Heart right ventricle (tissue), 16 donors: ENCODE measurements at regions not wholly inside any gene's neighbourhood (a gene's known extent, or its start where the extent isn't known, plus 50 kb on each side); places are given as distances from the start of the nearest gene placed in this dataset.

Experiments
- ATAC-seq, 8 donors: fragments of 200-7000 bp; cut with Tn5 transposase; one replicate each; pipeline ENCODE4 v1.9.1; 2020; ENCODE audit warnings: mild to moderate bottlenecking in 8 of 8, moderate library complexity in 8 of 8, moderate number of reproducible peaks in 1 of 8
- DNase-seq, 2 donors: peaks; one replicate each; pipeline ENCODE4 v3.0.0-alpha.2; 2020
- H3K27ac ChIP-seq, 10 donors: fragments of 200-600 bp; sonication (generic) in 2 of 10; one replicate each; pipeline versions ENCODE4 v1.5.0 to v1.8.0; 2020 to 2022; ENCODE audit warnings: mild to moderate bottlenecking in 3 of 10
- H3K27me3 ChIP-seq, 7 donors: fragments of 200-600 bp; one replicate each; pipeline ENCODE4 v1.8.0; 2021 to 2022; ENCODE audit warnings: mild to moderate bottlenecking in 2 of 7
- H3K36me3 ChIP-seq, 9 donors: fragments of 200-600 bp; sonication (generic) in 1 of 9; one replicate each; pipeline versions ENCODE4 v1.5.0 to v1.8.0; 2020 to 2022; ENCODE audit warnings: mild to moderate bottlenecking in 2 of 9
- H3K4me1 ChIP-seq, 9 donors: fragments of 200-600 bp; sonication (generic) in 1 of 9; one replicate each; pipeline versions ENCODE4 v1.5.0 to v1.8.0; 2020 to 2022; ENCODE audit warnings: mild to moderate bottlenecking in 4 of 9
- H3K4me3 ChIP-seq, 10 donors: fragments of 200-600 bp; sonication (generic) in 2 of 10; one replicate each; pipeline versions ENCODE4 v1.5.0 to v1.8.0; 2020 to 2022; ENCODE audit warnings: mild to moderate bottlenecking in 7 of 10, moderate library complexity in 2 of 10
- H3K9me3 ChIP-seq, 11 donors: fragments of 200-600 bp in 10 of 11; sonication (generic) in 2 of 11; one replicate each; pipeline versions ENCODE4 v1.5.0 to v1.8.0; 2013 to 2022; ENCODE audit warnings: mild to moderate bottlenecking in 2 of 11, control low read depth in 1 of 11, moderate library complexity in 1 of 11
- CTCF ChIP-seq, 9 donors: fragments of 200-600 bp; sonication (generic) in 2 of 9; IDR thresholded peaks; one replicate each; pipeline versions ENCODE4 v1.5.0 to v1.8.0; 2021 to 2022; ENCODE audit warnings: antibody characterized with exemption in 9 of 9, mild to moderate bottlenecking in 5 of 9, moderate library complexity in 1 of 9
- WGBS, 2 donors: extraction: QIAGEN DNeasy Blood & Tissue Kit; methylation state at CpG; one replicate each; pipeline ENCODE4 v1.1.7; 2013; ENCODE audit warnings: inconsistent platforms in 1 of 2; 5-methylcytosine and 5-hydroxymethylcytosine counted together
- intact Hi-C, 10 donors: fragments of 100-400 bp; cut with DNase I; formaldehyde crosslinking; loops; one replicate each; pipeline versions ENCODE4 v1.11.1 to v1.14.2; 2022
- donor health status: Arrhythmogenic right ventricular cardiomyopathy.
- donor health status: ischemic (EF 13 %, LVEDD 7.1; RV severe dilation, severe dysfunction).
- donor health status: healthy with polysubstance abuse.
- donor health status: DM: no; HTN: yes; CAD: no.
- donor health status: DM: no; HTN: no; CAD: no.
- donor health status: ischemic (EF 25% LVEDD 6.9; RV normal size, moderate dysfunction).
- donor health status: ischemic (EF 25% LVEDD 5.7; RV mildly dilated, moderate dysfunction).
- donor health status: healthy.
- donor health status: DM: yes; HTN: yes; CAD: no.
- donor health status: Ischemic cardiomyopathy.
- donor health status: ischemic (EF 35%, LVEDD 5.7; RV mildly dilated, moderate dysfunction).
- donor health status: nonischemic (EF 11% LVEDD 7.7; RV severe dilation, severe dysfunction).
- donor health status: DM: yes; HTN: yes; CAD: no.
- donor health status: PGD.
- donor health status: ischemic (EF 29% LVEDD 5.4; RV normal size, mild dysfunction).
- donor health status: nonischemic (EF 23%, LVEDD 6.1; RV moderate dilation, normal function).

GRCh38 chr2:180571559-180571958 lies 408.8 kb upstream of the UBE2E3 start:
- TF ChIP-seq CTCF (IDR thresholded peaks at IDR 0.05), result no peak
- no peak overlapping the region for H3K27ac ChIP-seq
- DNase-seq (no peak), ATAC-seq (no peak)
- H3K4me3 ChIP-seq, result no peak overlapping the region
- H3K27me3 ChIP-seq, result no peaks in the 10 kb centered on the region
- 46 to 54% methylated on average over 2 of the region's 2 CpGs for WGBS, 2 donors
- H3K4me1 ChIP-seq, result no peaks in the 10 kb centered on the region
- no peaks in the 10 kb centered on the region for H3K9me3 ChIP-seq
- intact Hi-C loops, result no loop called here
- H3K36me3 ChIP-seq, result no peaks in the 10 kb centered on the region

- H3K36me3 ChIP-seq, result no peaks in the 10 kb centered on the region
- DNase-seq (no peak), ATAC-seq (no peak)
- H3K27me3 ChIP-seq, result no peaks in the 10 kb centered on the region
- 83 to 85% methylated on average over 3 of the region's 3 CpGs for WGBS, 2 donors
- H3K4me3 ChIP-seq, result no peak overlapping the region
- H3K4me1 ChIP-seq, result no peaks in the 10 kb centered on the region
- TF ChIP-seq CTCF (IDR thresholded peaks at IDR 0.05), result no peak
- H3K27ac ChIP-seq, result no peak overlapping the region
- H3K9me3 ChIP-seq, result no peaks in the 10 kb centered on the region
- intact Hi-C loops, result no loop called here
These were observed 409.5 kb upstream of the UBE2E3 start for GRCh38 chr2:180570864-180571263.

- H3K36me3 ChIP-seq, result no peaks in the 10 kb centered on the region
- no peaks in the 10 kb centered on the region for H3K4me1 ChIP-seq
- intact Hi-C loops, result no loop called here
- DNase-seq, result no peak
- 91 to 92% methylated on average over 2 of the region's 2 CpGs for WGBS, 2 donors
- TF ChIP-seq CTCF (IDR thresholded peaks at IDR 0.05), result no peak
- no peaks in the 10 kb centered on the region for H3K9me3 ChIP-seq
- no peak overlapping the region for H3K27ac ChIP-seq
- no peak overlapping the region for H3K4me3 ChIP-seq
- H3K27me3 ChIP-seq, result no peaks in the 10 kb centered on the region
- ATAC-seq, result no peak
These were observed 416.4 kb upstream of the UBE2E3 start for GRCh38 chr2:180564051-180564450.

GRCh38 chr2:180562378-180562777 lies 418.0 kb upstream of the UBE2E3 start:
- DNase-seq (no peak), ATAC-seq (peak in 2 of 8 donors; percentile 48 to 59)
- WGBS, 2 donors, result 50 to 60% methylated on average over 3 of the region's 3 CpGs
- no peak for TF ChIP-seq CTCF (IDR thresholded peaks at IDR 0.05)
- H3K4me3 ChIP-seq, result no peak overlapping the region
- no peaks in the 10 kb centered on the region for H3K36me3 ChIP-seq
- no peak overlapping the region for H3K27ac ChIP-seq
- intact Hi-C loops, result no loop called here
- no peaks in the 10 kb centered on the region for H3K27me3 ChIP-seq
- H3K9me3 ChIP-seq, result peaks cover 0 to under 1% (median 0%) of the 10 kb centered on the region in 11 donors
- H3K4me1 ChIP-seq, result no peaks in the 10 kb centered on the region

GRCh38 chr2:180559771-180560170 lies 420.6 kb upstream of the UBE2E3 start:
- no peak for ATAC-seq
- Histone ChIP-seq H3K27ac (no peak overlapping the region), H3K4me3 (no peak overlapping the region), H3K4me1 (no peaks in the 10 kb centered on the region), H3K36me3 (no peaks in the 10 kb centered on the region), H3K27me3 (no peaks in the 10 kb centered on the region), H3K9me3 (peaks cover 0 to 12% (median 0%) of the 10 kb centered on the region in 11 donors)
- intact Hi-C loops, result no loop called here
- 55 to 69% methylated on average over 5 of the region's 5 CpGs for WGBS, 2 donors
- no peak for TF ChIP-seq CTCF (IDR thresholded peaks at IDR 0.05)
- DNase-seq, result no peak
